Loucy (cell line): ENCODE measurements at regions not wholly inside any gene's neighbourhood (a gene's known extent, or its start where the extent isn't known, plus 50 kb on each side); places are given as distances from the start of the nearest gene placed in this dataset.

ENCODE experiments used
- H2AFZ ChIP-seq: fragments of 200-600 bp; sonication (generic); 2 replicates; pipeline ENCODE4 v1.6.0; 2016; ENCODE audit warnings: antibody characterized with exemption, mild to moderate bottlenecking, low read length, moderate library complexity
- H3F3A ChIP-seq: fragments of 200-600 bp; 2 replicates; pipeline ENCODE4 v1.6.0; 2016; ENCODE audit warnings: antibody characterized with exemption, low read depth, mild to moderate bottlenecking
- H3K27me3 ChIP-seq: fragments of 200-600 bp; sonication (generic); 2 replicates; pipeline ENCODE4 v1.6.1; 2014; ENCODE audit warnings: low read length, mild to moderate bottlenecking; ENCODE audit not compliant: insufficient read depth, poor library complexity, severe bottlenecking
- H3K36me3 ChIP-seq: fragments of 200-600 bp; sonication (generic); 2 replicates; pipeline ENCODE4 v1.6.1; 2016; ENCODE audit warnings: low read length; ENCODE audit not compliant: insufficient read depth
- H3K4me1 ChIP-seq: fragments of 200-600 bp; sonication (generic); 2 replicates; pipeline ENCODE4 v1.5.1; 2014; ENCODE audit warnings: low read length, mild to moderate bottlenecking; ENCODE audit not compliant: insufficient read depth, poor library complexity, severe bottlenecking
- H3K4me2 ChIP-seq: fragments of 200-600 bp; sonication (generic); 2 replicates; pipeline ENCODE4 v1.6.0; 2014; ENCODE audit warnings: antibody characterized with exemption, low read length, low read depth, mild to moderate bottlenecking; ENCODE audit not compliant: poor library complexity, severe bottlenecking
- H3K4me3 ChIP-seq: fragments of 200-600 bp; sonication (generic); 2 replicates; pipeline ENCODE4 v1.5.1; 2014; ENCODE audit warnings: low read length, mild to moderate bottlenecking, mixed read lengths; ENCODE audit not compliant: poor library complexity, severe bottlenecking
- H3K79me2 ChIP-seq: fragments of 200-600 bp; sonication (generic); 2 replicates; pipeline ENCODE4 v1.6.1; 2014; ENCODE audit warnings: low read length; ENCODE audit not compliant: insufficient read depth
- H3K9ac ChIP-seq: fragments of 200-600 bp; sonication (generic); 2 replicates; pipeline ENCODE4 v1.6.0; 2014; ENCODE audit warnings: mild to moderate bottlenecking, low read depth, low read length, moderate library complexity; ENCODE audit not compliant: poor library complexity, severe bottlenecking
- H3K9me2 ChIP-seq: fragments of 200-600 bp; sonication (generic); replicated peaks from 2 replicates; pipeline ENCODE4 v1.6.1; 2016; ENCODE audit warnings: low read depth, low read length, mixed read lengths
- H3K9me3 ChIP-seq: fragments of 200-600 bp; sonication (generic); 2 replicates; pipeline ENCODE4 v1.6.1; 2014; ENCODE audit warnings: mild to moderate bottlenecking, antibody characterized with exemption, low read length, low read depth; ENCODE audit not compliant: insufficient read depth
- H4K20me1 ChIP-seq: fragments of 200-600 bp; sonication (generic); 2 replicates; pipeline ENCODE4 v1.6.0; 2014; ENCODE audit warnings: antibody characterized with exemption, low read length, mild to moderate bottlenecking; ENCODE audit not compliant: insufficient read depth, poor library complexity, severe bottlenecking
- CTCF ChIP-seq: fragments of 200-600 bp; sonication (generic); conservative IDR thresholded peaks from 2 replicates; pipeline ENCODE4 v1.5.1; 2014; ENCODE audit warnings: mild to moderate bottlenecking, antibody characterized with exemption, low read length
- EZH2phosphoT487 ChIP-seq: fragments of 200-600 bp; IDR thresholded peaks from 2 replicates; pipeline ENCODE4 v1.6.1; 2018; ENCODE audit warnings: antibody characterized with exemption, mild to moderate bottlenecking, moderate library complexity, borderline replicate concordance

DNA sequence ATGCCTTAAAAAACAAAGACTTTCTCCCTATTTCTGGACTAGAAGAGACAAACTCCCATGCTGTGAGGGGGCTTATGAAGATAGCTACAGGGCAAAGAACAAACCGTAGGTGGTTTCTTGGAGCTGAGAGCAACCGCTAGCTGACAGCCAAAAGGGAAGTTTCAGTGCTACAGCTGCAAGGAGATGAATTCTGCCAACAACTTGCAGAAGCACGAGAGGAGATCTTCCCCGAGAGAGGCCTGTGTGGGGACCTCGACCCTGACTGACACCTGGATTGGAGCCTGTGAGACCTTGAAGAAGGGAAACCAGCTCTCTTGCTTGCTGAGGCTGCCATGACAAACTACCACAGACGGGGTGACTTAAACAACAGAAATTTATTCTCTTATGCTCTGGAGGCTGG is 183.8 kb upstream of the VCX3A start:
- TF ChIP-seq CTCF (no peak), EZH2phosphoT487 (no peak)
- Histone ChIP-seq H3K9ac (no peak overlapping the region), H4K20me1 (no peaks in the 10 kb centered on the region), H3K4me3 (no peak overlapping the region), H3K27me3 (no peaks in the 10 kb centered on the region), H3K9me2 (no peaks in the 10 kb centered on the region), H3K4me2 (no peak overlapping the region), H3K79me2 (no peaks in the 10 kb centered on the region), H2AFZ (no peak overlapping the region), H3F3A (no peaks in the 10 kb centered on the region), H3K36me3 (no peaks in the 10 kb centered on the region), H3K4me1 (no peaks in the 10 kb centered on the region), H3K9me3 (no peaks in the 10 kb centered on the region)

DNA sequence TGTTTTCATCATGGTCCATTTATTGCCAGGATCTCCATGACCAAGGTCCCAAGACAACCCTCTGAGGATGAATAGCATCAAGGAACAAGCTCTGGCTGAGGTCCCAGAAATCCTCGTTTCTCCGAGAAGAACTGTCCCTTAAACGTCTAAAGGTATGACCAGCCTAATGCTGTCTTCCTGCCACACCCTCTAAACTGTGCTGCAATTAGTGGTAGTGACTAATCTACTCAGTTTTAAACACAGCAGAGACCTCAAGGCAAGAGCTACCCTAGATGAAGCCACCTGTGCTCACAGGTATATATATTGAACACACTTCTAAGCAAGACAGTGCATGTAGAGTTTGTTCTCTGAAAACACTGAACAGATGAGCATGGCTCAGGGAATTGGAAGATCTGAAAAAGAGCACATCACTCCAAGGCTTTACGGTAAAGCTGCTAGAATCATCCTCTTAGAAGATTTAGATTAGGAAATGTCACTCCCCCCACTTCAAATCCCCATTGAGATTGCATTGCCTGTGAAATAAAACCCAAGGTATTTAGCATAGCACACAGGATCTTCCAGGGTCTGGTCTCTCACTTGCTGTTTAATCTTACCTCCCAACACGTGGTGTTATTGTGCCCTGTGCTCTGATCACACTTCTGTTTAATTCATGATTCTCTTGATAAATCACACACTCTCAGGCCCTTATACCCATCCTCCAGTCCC is 173.9 kb upstream of the VCX3A start:
- H2AFZ ChIP-seq, result no peak overlapping the region
- no peaks in the 10 kb centered on the region for H3K9me2 ChIP-seq
- no peak overlapping the region for H3K4me3 ChIP-seq
- H3F3A ChIP-seq, result no peaks in the 10 kb centered on the region
- H3K36me3 ChIP-seq, result no peaks in the 10 kb centered on the region
- H3K4me1 ChIP-seq, result no peaks in the 10 kb centered on the region
- no peak overlapping the region for H3K4me2 ChIP-seq
- no peak for TF ChIP-seq EZH2phosphoT487
- TF ChIP-seq CTCF, result no peak
- no peaks in the 10 kb centered on the region for H3K27me3 ChIP-seq
- no peaks in the 10 kb centered on the region for H3K9me3 ChIP-seq
- no peaks in the 10 kb centered on the region for H3K79me2 ChIP-seq
- H4K20me1 ChIP-seq, result no peaks in the 10 kb centered on the region
- H3K9ac ChIP-seq, result no peak overlapping the region

- no peaks in the 10 kb centered on the region for H3K27me3 ChIP-seq
- no peak for TF ChIP-seq CTCF
- no peak for TF ChIP-seq EZH2phosphoT487
- no peaks in the 10 kb centered on the region for H3K4me1 ChIP-seq
- no peaks in the 10 kb centered on the region for H3K36me3 ChIP-seq
- no peak overlapping the region for H3K4me2 ChIP-seq
- H3F3A ChIP-seq, result no peaks in the 10 kb centered on the region
- no peaks in the 10 kb centered on the region for H3K9me2 ChIP-seq
- no peak overlapping the region for H2AFZ ChIP-seq
- H3K4me3 ChIP-seq, result no peak overlapping the region
- no peaks in the 10 kb centered on the region for H4K20me1 ChIP-seq
- no peak overlapping the region for H3K9ac ChIP-seq
- no peaks in the 10 kb centered on the region for H3K79me2 ChIP-seq
- no peaks in the 10 kb centered on the region for H3K9me3 ChIP-seq
Observed at GRCh38 chrX:6708041-6708440, 173.1 kb upstream of the VCX3A start.
